ENCODE measurements at regions not wholly inside any gene's neighbourhood (a gene's known extent, or its start where the extent isn't known, plus 50 kb on each side); places are given as distances from the start of the nearest gene placed in this dataset.

GRCh38 chr15:39184701-39185390 is 396.0 kb upstream of the THBS1 start:
- intact Hi-C loops (cut with DNase I, micrococcal nuclease): no loop called here
- ATAC-seq (ENCODE audit: poor library complexity) (no peak), DNase-seq (no peak)
- H3K27me3 ChIP-seq (ENCODE audit: control insufficient read depth in 1 of 2, insufficient read depth in 2 of 2, low read length in 2 of 2): peaks cover 0 to 2% of the 10 kb centered on the region in 2 experiments
- ChIA-PET POLR2A (no interaction called here), CTCF (interaction anchor here (1.0 kb wide), 1 partner anchor 10 kb away, joined by 3 read pairs; no protein-coding TSS in a partner anchor)
- TF ChIP-seq, protein P1, sequence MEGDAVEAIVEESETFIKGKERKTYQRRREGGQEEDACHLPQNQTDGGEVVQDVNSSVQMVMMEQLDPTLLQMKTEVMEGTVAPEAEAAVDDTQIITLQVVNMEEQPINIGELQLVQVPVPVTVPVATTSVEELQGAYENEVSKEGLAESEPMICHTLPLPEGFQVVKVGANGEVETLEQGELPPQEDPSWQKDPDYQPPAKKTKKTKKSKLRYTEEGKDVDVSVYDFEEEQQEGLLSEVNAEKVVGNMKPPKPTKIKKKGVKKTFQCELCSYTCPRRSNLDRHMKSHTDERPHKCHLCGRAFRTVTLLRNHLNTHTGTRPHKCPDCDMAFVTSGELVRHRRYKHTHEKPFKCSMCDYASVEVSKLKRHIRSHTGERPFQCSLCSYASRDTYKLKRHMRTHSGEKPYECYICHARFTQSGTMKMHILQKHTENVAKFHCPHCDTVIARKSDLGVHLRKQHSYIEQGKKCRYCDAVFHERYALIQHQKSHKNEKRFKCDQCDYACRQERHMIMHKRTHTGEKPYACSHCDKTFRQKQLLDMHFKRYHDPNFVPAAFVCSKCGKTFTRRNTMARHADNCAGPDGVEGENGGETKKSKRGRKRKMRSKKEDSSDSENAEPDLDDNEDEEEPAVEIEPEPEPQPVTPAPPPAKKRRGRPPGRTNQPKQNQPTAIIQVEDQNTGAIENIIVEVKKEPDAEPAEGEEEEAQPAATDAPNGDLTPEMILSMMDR (IDR thresholded peaks at IDR 0.05): no peak
- no peaks in the 10 kb centered on the region for H3K9me3 ChIP-seq (ENCODE audit: control insufficient read depth in 1 of 2, insufficient read depth in 1 of 2, low read length in 2 of 2)
- H3K27ac ChIP-seq (ENCODE audit: low read depth in 1 of 2, low read length in 2 of 2): no peak overlapping the region
- H3K36me3 ChIP-seq (ENCODE audit: insufficient read depth, low read length): no peaks in the 10 kb centered on the region
- H3K4me1 ChIP-seq (ENCODE audit: insufficient read depth, low read length): no peaks in the 10 kb centered on the region
- Mint-ChIP-seq H3K4me3 (no peak overlapping the region), H3K27me3 (peaks cover 24% of the 10 kb centered on the region), H3K36me3 (ENCODE audit: low read depth) (no peaks in the 10 kb centered on the region), H3K9me3 (no peaks in the 10 kb centered on the region), H3K4me1 (ENCODE audit: low read depth) (no peaks in the 10 kb centered on the region), H3K27ac (no peak overlapping the region)
- no peak overlapping the region for H3K4me3 ChIP-seq (ENCODE audit: low read length)

DNA sequence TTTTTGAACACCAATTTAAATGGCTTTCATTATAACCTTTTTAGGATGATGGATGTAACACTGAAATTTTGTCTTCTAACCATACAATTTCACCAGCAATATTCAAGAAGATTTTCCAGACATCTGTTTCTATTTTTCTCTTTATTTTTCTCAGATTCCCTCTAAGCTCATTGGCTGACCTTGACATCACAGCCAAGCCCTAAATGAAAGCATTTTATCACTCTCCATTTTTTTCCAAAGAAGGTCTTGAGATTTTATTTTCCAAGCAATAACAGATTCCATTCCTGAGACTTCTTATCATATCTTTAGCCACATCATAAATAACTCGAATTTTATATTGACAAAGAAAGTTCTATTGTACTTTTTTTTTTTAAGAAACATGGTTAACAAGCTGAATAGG is 392.6 kb upstream of the THBS1 start:
- CTCF ChIA-PET: no interaction called here
- intact Hi-C loops (cut with DNase I, micrococcal nuclease): no loop called here
- no peak for DNase-seq
- H3K9me3 ChIP-seq (ENCODE audit: control insufficient read depth in 1 of 2, insufficient read depth in 1 of 2, low read length in 2 of 2): no peaks in the 10 kb centered on the region
- ATAC-seq (ENCODE audit: poor library complexity): no peak
- H3K27ac Mint-ChIP-seq: no peak overlapping the region
- peaks cover 16% of the 10 kb centered on the region for H3K27me3 Mint-ChIP-seq
- H3K4me1 ChIP-seq (ENCODE audit: insufficient read depth, low read length): no peaks in the 10 kb centered on the region
- no peaks in the 10 kb centered on the region for H3K36me3 ChIP-seq (ENCODE audit: insufficient read depth, low read length)
- TF ChIP-seq, protein P1 (IDR thresholded peaks at IDR 0.05): no peak
- H3K4me3 Mint-ChIP-seq: no peak overlapping the region
- no peak overlapping the region for H3K27ac ChIP-seq (ENCODE audit: low read depth in 1 of 2, low read length in 2 of 2)
- POLR2A ChIA-PET: no interaction called here
- H3K4me1 Mint-ChIP-seq (ENCODE audit: low read depth): no peaks in the 10 kb centered on the region
- no peaks in the 10 kb centered on the region for H3K36me3 Mint-ChIP-seq (ENCODE audit: low read depth)
- H3K9me3 Mint-ChIP-seq: no peaks in the 10 kb centered on the region
- no peak overlapping the region for H3K4me3 ChIP-seq (ENCODE audit: low read length)
- peaks cover 0 to 5% of the 10 kb centered on the region in 2 experiments for H3K27me3 ChIP-seq (ENCODE audit: control insufficient read depth in 1 of 2, insufficient read depth in 2 of 2, low read length in 2 of 2)

- CTCF ChIA-PET: no interaction called here
- DNase-seq: no peak
- no peak for ATAC-seq (ENCODE audit: poor library complexity)
- H3K36me3 ChIP-seq (ENCODE audit: insufficient read depth, low read length): no peaks in the 10 kb centered on the region
- Mint-ChIP-seq H3K27me3 (peaks cover 16% of the 10 kb centered on the region), H3K4me1 (ENCODE audit: low read depth) (no peaks in the 10 kb centered on the region), H3K9me3 (no peaks in the 10 kb centered on the region), H3K36me3 (ENCODE audit: low read depth) (no peaks in the 10 kb centered on the region), H3K4me3 (no peak overlapping the region), H3K27ac (no peak overlapping the region)
- H3K27ac ChIP-seq (ENCODE audit: low read depth in 1 of 2, low read length in 2 of 2): no peak overlapping the region
- H3K27me3 ChIP-seq (ENCODE audit: control insufficient read depth in 1 of 2, insufficient read depth in 2 of 2, low read length in 2 of 2): peaks cover 0 to 5% of the 10 kb centered on the region in 2 experiments
- no peak overlapping the region for H3K4me3 ChIP-seq (ENCODE audit: low read length)
- TF ChIP-seq, protein P1 (IDR thresholded peaks at IDR 0.05): no peak
- no peaks in the 10 kb centered on the region for H3K4me1 ChIP-seq (ENCODE audit: insufficient read depth, low read length)
- POLR2A ChIA-PET: no interaction called here
- intact Hi-C loops (cut with DNase I, micrococcal nuclease): no loop called here
- H3K9me3 ChIP-seq (ENCODE audit: control insufficient read depth in 1 of 2, insufficient read depth in 1 of 2, low read length in 2 of 2): no peaks in the 10 kb centered on the region
Measured at GRCh38 chr15:39188930-39189329, 391.9 kb upstream of the THBS1 start.

Measured in CD4-positive, alpha-beta T cell (primary cell).